ENCODE measurements at regions not wholly inside any gene's neighbourhood (a gene's known extent, or its start where the extent isn't known, plus 50 kb on each side); places are given as distances from the start of the nearest gene placed in this dataset.

DNA sequence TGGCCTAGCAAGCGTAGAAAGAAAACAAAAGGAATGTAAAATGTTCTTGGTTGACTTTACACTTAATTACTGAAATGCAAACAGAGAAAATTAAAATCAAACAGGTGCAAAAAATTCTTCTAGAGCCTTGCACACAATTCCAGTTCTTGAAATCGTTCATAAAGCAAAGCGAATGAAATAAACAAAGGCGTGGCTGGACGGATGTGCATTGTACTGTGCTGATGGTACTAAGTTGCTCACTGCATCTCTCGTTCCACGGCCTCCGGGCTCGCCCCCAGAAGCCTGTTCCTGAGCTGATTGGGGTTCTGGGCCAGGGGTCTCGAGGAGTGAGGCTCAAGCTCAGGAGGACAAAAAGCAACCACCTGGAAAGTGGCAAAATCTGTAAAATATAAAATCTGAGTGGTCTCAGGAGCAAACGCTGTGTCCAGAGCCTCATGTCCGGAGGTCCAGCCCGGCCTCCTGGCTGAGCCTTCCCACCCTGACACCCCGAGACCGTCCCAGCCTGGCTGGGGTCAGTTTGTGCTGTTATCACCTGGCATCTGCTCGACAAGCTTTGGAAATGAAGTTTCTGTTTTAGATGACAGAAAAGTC lies 71.3 kb downstream of the TTLL2 start:
- no peak for DNase-seq
- Histone ChIP-seq H3K4me2 (no peak overlapping the region), H3K27ac (ENCODE audit: low read depth in 2 of 2, low read length in 1 of 2) (no peak overlapping the region), H3K79me2 (ENCODE audit: insufficient read depth) (no peaks in the 10 kb centered on the region), H3K9me2 (no peaks in the 10 kb centered on the region), H3K4me1 (ENCODE audit: control insufficient read depth in 1 of 2, insufficient read depth in 2 of 2, low read depth in 1 of 2, low read length in 1 of 2) (no peaks in the 10 kb centered on the region), H3K36me3 (replicated peaks in 1 of 2; ENCODE audit: control insufficient read depth in 1 of 2, insufficient read depth in 2 of 2, low read length in 1 of 2) (no peaks in the 10 kb centered on the region), H3K9ac (no peak overlapping the region), H3K4me3 (ENCODE audit: low read depth in 2 of 2, low read length in 1 of 2) (no peak overlapping the region), H3K9me3 (no peaks in the 10 kb centered on the region), H3F3A (replicated peaks; ENCODE audit: insufficient read depth) (no peaks in the 10 kb centered on the region), H4K20me1 (ENCODE audit: insufficient read depth) (no peaks in the 10 kb centered on the region), H3K27me3 (ENCODE audit: insufficient read depth) (no peaks in the 10 kb centered on the region), H2AFZ (ENCODE audit: low read depth) (no peak overlapping the region)
- CTCF ChIA-PET, result interaction anchor here (1.5 kb wide), 1 partner anchor 45 kb away, joined by 4 read pairs; no protein-coding TSS in a partner anchor
- WGBS (ENCODE audit: low lambda C conversion rate), result 41% methylated on average over 15 of the region's 16 CpGs
- POLR2A ChIA-PET, result no interaction called here
- no peak for TF ChIP-seq NFIC (IDR thresholded peaks at IDR 0.05; ENCODE audit: borderline replicate concordance)
- TF ChIP-seq, protein P1, sequence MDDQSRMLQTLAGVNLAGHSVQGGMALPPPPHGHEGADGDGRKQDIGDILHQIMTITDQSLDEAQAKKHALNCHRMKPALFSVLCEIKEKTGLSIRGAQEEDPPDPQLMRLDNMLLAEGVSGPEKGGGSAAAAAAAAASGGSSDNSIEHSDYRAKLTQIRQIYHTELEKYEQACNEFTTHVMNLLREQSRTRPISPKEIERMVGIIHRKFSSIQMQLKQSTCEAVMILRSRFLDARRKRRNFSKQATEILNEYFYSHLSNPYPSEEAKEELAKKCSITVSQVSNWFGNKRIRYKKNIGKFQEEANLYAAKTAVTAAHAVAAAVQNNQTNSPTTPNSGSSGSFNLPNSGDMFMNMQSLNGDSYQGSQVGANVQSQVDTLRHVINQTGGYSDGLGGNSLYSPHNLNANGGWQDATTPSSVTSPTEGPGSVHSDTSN (IDR thresholded peaks at IDR 0.05), result no peak
- no peak for TF ChIP-seq TAF1 (IDR thresholded peaks at IDR 0.05; ENCODE audit: borderline replicate concordance, low read depth, low read length)

DNA sequence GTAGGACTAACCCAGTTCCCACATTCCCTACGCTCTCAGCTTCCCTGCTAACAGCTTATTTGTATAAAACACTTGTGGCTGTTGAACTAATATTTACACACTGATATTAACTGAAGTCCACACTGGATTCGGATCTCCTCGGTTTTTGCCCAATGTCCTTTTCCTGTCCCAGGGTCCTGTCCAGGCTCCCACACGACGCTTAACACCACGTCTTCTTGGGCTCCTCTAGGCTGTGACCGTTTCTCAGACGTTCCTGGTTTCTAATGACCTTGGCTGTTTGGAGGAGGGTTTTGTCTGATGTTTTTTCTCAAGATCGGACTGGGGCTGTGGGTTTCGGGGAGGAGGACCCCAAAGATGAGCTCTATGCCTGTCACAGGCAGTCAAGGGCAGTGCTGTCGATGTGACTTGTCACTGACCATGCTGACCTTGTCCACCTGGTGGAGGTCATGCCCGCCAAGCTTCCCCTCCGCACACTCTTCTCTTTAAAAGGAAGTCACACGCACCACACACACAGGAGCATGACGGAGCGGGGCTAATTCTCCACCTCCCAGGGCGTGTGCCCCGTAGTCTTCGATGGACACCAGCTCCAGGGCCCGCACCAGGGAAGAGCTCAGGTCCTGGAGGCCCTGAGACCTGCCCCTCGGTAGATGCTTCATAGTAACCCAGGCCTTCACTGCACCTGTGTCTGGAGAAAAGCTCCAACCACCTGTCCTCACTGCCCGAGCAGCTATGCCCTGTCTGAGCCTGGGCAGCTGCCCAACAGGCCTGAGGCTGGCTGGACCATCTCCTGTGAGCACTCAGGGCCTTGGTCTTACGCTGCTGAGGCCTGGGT lies 72.0 kb downstream of the TTLL2 start:
- Histone ChIP-seq H3K4me2 (no peak overlapping the region), H3F3A (replicated peaks; ENCODE audit: insufficient read depth) (no peaks in the 10 kb centered on the region), H3K36me3 (replicated peaks in 1 of 2; ENCODE audit: control insufficient read depth in 1 of 2, insufficient read depth in 2 of 2, low read length in 1 of 2) (no peaks in the 10 kb centered on the region), H3K4me1 (ENCODE audit: control insufficient read depth in 1 of 2, insufficient read depth in 2 of 2, low read depth in 1 of 2, low read length in 1 of 2) (no peaks in the 10 kb centered on the region), H3K9me2 (no peaks in the 10 kb centered on the region), H3K9ac (no peak overlapping the region), H4K20me1 (ENCODE audit: insufficient read depth) (no peaks in the 10 kb centered on the region), H3K9me3 (no peaks in the 10 kb centered on the region), H3K27me3 (ENCODE audit: insufficient read depth) (no peaks in the 10 kb centered on the region), H3K79me2 (ENCODE audit: insufficient read depth) (no peaks in the 10 kb centered on the region), H3K27ac (ENCODE audit: low read depth in 2 of 2, low read length in 1 of 2) (no peak overlapping the region), H2AFZ (ENCODE audit: low read depth) (no peak overlapping the region), H3K4me3 (ENCODE audit: low read depth in 2 of 2, low read length in 1 of 2) (no peak overlapping the region)
- TF ChIP-seq EZH2phosphoT487 (IDR thresholded peaks at IDR 0.05; ENCODE audit: borderline replicate concordance, low read depth) (no peak), SIN3A (IDR thresholded peaks at IDR 0.05; ENCODE audit: borderline replicate concordance, low read depth, low read length) (no peak)
- TF ChIP-seq, protein P2, sequence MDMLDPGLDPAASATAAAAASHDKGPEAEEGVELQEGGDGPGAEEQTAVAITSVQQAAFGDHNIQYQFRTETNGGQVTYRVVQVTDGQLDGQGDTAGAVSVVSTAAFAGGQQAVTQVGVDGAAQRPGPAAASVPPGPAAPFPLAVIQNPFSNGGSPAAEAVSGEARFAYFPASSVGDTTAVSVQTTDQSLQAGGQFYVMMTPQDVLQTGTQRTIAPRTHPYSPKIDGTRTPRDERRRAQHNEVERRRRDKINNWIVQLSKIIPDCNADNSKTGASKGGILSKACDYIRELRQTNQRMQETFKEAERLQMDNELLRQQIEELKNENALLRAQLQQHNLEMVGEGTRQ (IDR thresholded peaks at IDR 0.05; ENCODE audit: borderline replicate concordance, low read depth, low read length), result no peak
- TF ChIP-seq, protein P1 (IDR thresholded peaks at IDR 0.05), result no peak
- ChIA-PET CTCF (interaction anchor here (1.5 kb wide), 1 partner anchor 45 kb away, joined by 4 read pairs; no protein-coding TSS in a partner anchor), POLR2A (no interaction called here)
- 40% methylated on average over 22 of the region's 23 CpGs for WGBS (ENCODE audit: low lambda C conversion rate)
- DNase-seq, result no peak

Data from SK-N-SH (cell line).